SU-DHL-6 (cell line): ENCODE measurements at regions not wholly inside any gene's neighbourhood (a gene's known extent, or its start where the extent isn't known, plus 50 kb on each side); places are given as distances from the start of the nearest gene placed in this dataset.

ENCODE experiments used
- EZH2phosphoT487 ChIP-seq: fragments of 200-600 bp; sonication (generic), shearing (Covaris generic); conservative IDR thresholded peaks from 2 replicates; pipeline ENCODE4 v1.6.1; 2018; ENCODE audit warnings: mild to moderate bottlenecking, antibody characterized with exemption, low read length, moderate library complexity, mixed read lengths
- TF ChIP-seq, protein P1 (sequence below): fragments of 200-600 bp; sonication (generic); IDR thresholded peaks from one replicate; pipeline ENCODE4 v1.5.1; 2017; ENCODE audit warnings: antibody characterized with exemption, mild to moderate bottlenecking, low read length, moderate library complexity; ENCODE audit not compliant: insufficient read depth, poor library complexity, severe bottlenecking

- TF ChIP-seq, protein P1, sequence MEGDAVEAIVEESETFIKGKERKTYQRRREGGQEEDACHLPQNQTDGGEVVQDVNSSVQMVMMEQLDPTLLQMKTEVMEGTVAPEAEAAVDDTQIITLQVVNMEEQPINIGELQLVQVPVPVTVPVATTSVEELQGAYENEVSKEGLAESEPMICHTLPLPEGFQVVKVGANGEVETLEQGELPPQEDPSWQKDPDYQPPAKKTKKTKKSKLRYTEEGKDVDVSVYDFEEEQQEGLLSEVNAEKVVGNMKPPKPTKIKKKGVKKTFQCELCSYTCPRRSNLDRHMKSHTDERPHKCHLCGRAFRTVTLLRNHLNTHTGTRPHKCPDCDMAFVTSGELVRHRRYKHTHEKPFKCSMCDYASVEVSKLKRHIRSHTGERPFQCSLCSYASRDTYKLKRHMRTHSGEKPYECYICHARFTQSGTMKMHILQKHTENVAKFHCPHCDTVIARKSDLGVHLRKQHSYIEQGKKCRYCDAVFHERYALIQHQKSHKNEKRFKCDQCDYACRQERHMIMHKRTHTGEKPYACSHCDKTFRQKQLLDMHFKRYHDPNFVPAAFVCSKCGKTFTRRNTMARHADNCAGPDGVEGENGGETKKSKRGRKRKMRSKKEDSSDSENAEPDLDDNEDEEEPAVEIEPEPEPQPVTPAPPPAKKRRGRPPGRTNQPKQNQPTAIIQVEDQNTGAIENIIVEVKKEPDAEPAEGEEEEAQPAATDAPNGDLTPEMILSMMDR: no peak
- no peak for TF ChIP-seq EZH2phosphoT487
Measured at GRCh38 chr2:146365041-146365440, 1479.8 kb upstream of the ACVR2A start.
